NCI-H1092 treated with DMSO at 0.1 percent for 48 hours (cell line): ENCODE measurements at regions not wholly inside any gene's neighbourhood (a gene's known extent, or its start where the extent isn't known, plus 50 kb on each side); places are given as distances from the start of the nearest gene placed in this dataset.

Source experiments
- DNase-seq: peaks from one replicate; lab custom pipeline; 2025; lab: John Stamatoyannopoulos, UW

GRCh38 chr11:79960461-79960860 is 519.6 kb upstream of the TENM4 start:
- DNase-seq, result no peak

GRCh38 chr11:79959318-79959717 is 518.5 kb upstream of the TENM4 start:
- DNase-seq, result no peak

- DNase-seq, result no peak
Observed at GRCh38 chr11:79957702-79958101, 516.9 kb upstream of the TENM4 start.

- no peak for DNase-seq
Observed at GRCh38 chr11:79956061-79956460, 515.2 kb upstream of the TENM4 start.

DNA sequence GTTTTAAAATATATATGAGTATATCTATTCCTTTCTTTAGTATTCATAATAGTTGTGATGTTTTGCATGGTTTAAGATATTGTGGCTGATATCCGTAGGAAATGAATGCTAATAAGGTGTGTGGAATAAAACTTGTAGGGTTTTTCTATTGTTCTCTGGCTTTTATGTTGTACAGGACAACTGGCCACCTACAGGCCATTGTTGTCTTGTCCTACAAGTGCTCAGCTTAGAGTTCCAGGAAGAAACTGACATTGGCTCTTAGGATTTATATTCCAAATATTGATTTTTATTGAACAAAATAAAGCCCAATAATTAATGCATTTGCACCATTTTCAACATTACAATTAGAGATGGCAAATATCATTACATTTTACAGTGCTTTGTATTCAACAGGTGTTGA is 512.8 kb upstream of the TENM4 start:
- no peak for DNase-seq

DNA sequence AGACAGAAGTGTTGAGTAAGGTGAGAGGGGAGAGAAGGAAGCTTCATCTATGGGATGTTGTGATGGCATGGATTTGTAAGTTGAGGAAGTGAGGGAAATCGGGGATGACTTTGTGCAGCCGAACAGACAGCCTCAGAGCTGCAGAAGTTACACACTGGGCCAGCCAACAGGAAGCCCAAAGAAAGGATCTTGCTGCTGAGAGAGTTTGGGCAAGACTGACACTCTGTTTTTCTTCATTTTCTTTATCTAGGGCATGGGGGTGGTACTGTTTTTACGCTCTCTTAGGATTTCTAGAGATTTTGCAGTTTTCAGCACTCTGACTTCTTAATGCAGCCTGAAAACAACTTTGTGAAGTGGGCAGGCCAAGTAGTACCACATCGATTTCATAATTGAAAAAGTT is 509.9 kb upstream of the TENM4 start:
- DNase-seq, result no peak

- no peak for DNase-seq
Observed at GRCh38 chr11:79950172-79950571, 509.3 kb upstream of the TENM4 start.

DNA sequence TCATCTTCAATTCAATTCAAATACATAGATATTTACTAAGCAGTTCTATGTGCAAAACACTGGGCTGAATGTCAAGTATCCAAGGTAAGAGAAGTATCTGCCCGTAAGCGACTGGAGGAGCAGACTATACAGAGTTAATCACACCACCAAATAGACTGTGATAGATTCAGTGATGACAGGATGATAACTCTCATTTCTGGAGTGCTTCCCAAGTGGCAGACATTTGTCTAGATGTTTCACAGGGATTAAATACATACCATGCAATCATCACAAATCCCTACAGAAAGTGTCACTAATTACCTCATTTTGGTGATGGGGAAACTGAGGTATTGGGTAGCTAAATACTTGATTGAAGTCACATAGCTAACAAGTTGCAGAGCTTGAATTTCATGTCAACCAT is 508.7 kb upstream of the TENM4 start:
- DNase-seq, result no peak

- DNase-seq, result no peak
Observed at GRCh38 chr11:79942646-79943045, 501.8 kb upstream of the TENM4 start.

GRCh38 chr11:79942090-79942489 is 501.3 kb upstream of the TENM4 start:
- no peak for DNase-seq

DNA sequence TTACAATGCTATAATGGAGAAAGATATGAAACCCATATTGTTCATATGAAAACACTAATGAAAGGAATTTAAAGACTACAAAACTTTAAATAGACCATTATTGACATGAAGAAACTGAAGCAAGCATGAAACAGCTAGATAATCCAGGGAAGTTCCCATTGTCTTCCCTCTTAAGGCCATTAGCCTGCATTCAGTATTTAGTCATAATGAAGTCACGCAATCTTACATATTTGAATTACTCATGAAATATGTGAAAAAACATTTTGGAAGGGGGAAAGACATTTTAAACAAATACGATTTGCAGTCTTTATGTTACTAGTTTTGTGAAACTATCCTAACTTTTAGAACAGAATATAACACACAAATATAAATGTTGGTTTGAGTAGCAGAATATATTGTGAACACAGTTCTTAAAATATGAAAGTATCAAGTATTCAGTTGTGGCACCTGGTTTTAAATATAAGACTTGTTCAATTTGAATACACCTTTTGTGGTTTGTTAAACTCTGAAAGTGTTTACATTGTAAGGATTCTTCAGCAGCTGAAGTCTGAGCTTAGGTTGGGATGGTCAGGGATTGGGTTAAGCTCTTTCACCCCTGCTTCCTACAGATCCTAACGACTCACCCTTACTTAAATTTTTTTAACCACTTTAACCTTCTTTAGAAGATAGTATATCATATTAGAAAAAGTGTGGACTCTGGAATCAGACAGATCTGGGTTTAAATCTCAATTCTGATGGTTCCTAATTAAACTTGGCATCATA is 500.3 kb upstream of the TENM4 start:
- no peak for DNase-seq

GRCh38 chr11:79940165-79940564 is 499.3 kb upstream of the TENM4 start:
- DNase-seq, result no peak

DNA sequence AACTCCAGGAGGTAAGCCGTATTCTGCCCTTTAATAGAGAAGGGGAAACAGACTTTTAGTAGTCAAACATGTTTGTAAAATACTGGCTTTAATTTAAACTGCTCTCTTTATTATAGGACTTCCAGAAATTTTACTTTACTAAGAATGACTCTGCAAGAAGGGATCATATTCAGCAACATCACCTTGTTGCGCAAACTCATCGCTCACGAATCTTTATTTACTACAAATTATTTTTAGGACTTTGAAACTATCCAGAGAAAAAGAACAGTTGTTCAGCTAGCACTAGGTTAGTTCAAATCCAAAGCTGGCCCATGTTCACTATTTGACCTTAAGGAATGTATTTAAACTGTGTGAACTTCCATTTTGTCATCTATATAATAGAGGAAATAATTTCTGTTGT is 498.3 kb upstream of the TENM4 start:
- DNase-seq, result no peak

GRCh38 chr11:79937676-79938334 is 497.0 kb upstream of the TENM4 start:
- DNase-seq, result no peak

DNA sequence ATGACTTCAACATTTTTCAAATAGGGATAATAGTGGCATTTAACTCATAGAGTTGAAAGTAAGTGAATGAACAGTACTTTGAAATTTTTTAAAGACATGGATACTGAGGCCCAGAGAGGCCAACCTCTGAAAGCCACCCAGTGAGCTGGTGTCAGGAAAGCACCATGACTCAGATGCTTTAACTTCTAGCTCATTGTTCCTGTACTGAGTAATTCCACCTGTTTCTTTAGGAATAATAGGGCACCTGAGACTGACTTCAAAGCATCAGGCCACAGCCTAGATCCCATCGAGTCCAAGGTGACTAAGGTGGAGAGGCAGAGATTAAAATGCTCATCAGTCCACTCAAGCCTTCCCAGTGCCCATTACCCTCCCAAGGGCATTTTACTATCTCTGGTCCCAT is 491.8 kb upstream of the TENM4 start:
- DNase-seq, result no peak

- DNase-seq, result no peak
Observed at GRCh38 chr11:79931692-79932091, 490.9 kb upstream of the TENM4 start.

- no peak for DNase-seq
Observed at GRCh38 chr11:79926707-79927106, 485.9 kb upstream of the TENM4 start.

- no peak for DNase-seq
Observed at GRCh38 chr11:79925570-79925969, 484.7 kb upstream of the TENM4 start.

DNA sequence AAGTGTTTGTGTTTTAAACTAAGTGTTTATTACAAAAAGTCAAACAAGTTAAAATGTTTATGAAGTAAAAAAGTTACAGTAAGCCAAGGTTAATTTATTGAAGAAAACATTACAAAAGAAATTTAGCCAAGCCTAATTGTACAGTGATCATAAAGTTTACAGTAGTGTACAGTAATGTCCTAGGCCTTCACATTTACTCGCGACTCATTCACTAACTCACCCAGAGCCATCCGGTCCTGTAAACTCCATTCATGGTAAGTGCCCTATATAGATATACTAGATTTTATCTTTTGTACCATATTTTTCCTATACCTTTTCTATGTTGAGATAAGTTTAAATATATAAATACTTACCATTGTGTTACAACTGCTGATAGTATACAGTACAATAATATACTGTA is 481.8 kb upstream of the TENM4 start:
- no peak for DNase-seq

- no peak for DNase-seq
Observed at GRCh38 chr11:79920480-79920879, 479.6 kb upstream of the TENM4 start.

GRCh38 chr11:79919350-79919749 is 478.5 kb upstream of the TENM4 start:
- no peak for DNase-seq

- DNase-seq, result no peak
Observed at GRCh38 chr11:79918846-79919245, 478.0 kb upstream of the TENM4 start.

DNA sequence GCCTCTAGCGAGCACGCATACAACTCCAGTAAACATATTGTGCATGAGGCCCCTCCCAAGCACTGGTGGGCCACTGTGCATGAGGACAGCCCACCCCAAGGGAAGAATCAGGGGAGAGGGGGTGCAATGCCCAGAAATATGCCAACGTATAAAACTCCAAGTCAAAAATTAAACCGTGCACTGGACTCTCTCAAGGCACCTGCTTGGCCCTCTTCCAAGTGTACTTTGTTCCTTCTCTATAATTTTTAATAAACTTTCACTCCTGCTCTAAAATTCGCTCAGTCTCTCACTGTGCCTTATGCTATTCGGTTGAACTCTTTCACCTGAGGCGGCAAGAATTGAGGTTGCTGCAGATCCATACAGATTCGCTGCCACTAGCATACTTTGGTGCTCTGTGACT is 465.3 kb upstream of the TENM4 start:
- no peak for DNase-seq

DNA sequence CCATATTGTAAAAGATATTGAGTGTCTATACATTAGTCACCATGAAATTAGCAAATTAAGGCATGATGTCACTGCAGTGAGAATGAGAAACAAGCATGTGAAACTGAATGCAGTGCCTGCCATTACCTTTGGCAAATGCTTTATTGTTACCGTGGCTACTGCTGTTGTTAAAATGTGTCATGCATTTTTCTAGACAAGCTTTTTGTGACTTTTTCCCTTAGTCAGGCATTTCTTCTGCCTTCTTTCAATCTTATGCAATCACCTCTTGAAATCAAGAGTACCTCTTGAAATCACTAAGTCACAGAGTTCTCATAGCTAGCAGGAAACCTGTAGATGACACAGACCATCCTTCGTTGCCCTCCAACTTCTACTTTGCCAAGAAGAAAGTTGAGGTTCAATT is 461.7 kb upstream of the TENM4 start:
- DNase-seq, result no peak
